Mucosa of descending colon (tissue), 3 donors: ENCODE measurements at regions not wholly inside any gene's neighbourhood (a gene's known extent, or its start where the extent isn't known, plus 50 kb on each side); places are given as distances from the start of the nearest gene placed in this dataset.
A peak's percentile ranks its signal among the peaks of the same experiment; 100 is the strongest.

Experiments used
- ATAC-seq: fragments of 200-7000 bp; cut with Tn5 transposase; one replicate; pipeline ENCODE4 v1.9.1; 2020; ENCODE audit warnings: mild to moderate bottlenecking, moderate library complexity
- DNase-seq, 3 donors: peaks; one replicate each; pipeline ENCODE4 v3.0.0-alpha.2; 2020
- H3K36me3 ChIP-seq: fragments of 200-600 bp; one replicate; pipeline ENCODE4 v1.8.0; 2021; ENCODE audit warnings: low read depth, mild to moderate bottlenecking
- H3K4me1 ChIP-seq: fragments of 200-600 bp; one replicate; pipeline ENCODE4 v1.8.0; 2021; ENCODE audit warnings: low read depth, mild to moderate bottlenecking
- H3K4me3 ChIP-seq: fragments of 200-600 bp; one replicate; pipeline ENCODE4 v1.8.0; 2021; ENCODE audit warnings: mild to moderate bottlenecking
- H3K9me3 ChIP-seq: fragments of 200-600 bp; one replicate; pipeline ENCODE4 v1.8.0; 2021; ENCODE audit warnings: mild to moderate bottlenecking
- intact Hi-C, 2 donors: fragments of 100-400 bp; cut with DNase I in 1 of 2; cut with micrococcal nuclease in 1 of 2; formaldehyde crosslinking; loops; one replicate each; pipeline versions ENCODE4 v1.11.0 to v1.11.1; 2022; cut with DNase I, micrococcal nuclease
- TF ChIP-seq, protein P1 (sequence below): fragments of 200-600 bp; IDR thresholded peaks from one replicate; pipeline ENCODE4 v1.8.0; 2022; ENCODE audit warnings: antibody characterized with exemption, mild to moderate bottlenecking
- donor health status: DM: no; HTN: no; CAD: no; lungs with moderate emphysema.
- donor health status: DM: no; HTN: no; CAD: no.
- donor health status: DM: no; HTN: yes; CAD: no.

DNA sequence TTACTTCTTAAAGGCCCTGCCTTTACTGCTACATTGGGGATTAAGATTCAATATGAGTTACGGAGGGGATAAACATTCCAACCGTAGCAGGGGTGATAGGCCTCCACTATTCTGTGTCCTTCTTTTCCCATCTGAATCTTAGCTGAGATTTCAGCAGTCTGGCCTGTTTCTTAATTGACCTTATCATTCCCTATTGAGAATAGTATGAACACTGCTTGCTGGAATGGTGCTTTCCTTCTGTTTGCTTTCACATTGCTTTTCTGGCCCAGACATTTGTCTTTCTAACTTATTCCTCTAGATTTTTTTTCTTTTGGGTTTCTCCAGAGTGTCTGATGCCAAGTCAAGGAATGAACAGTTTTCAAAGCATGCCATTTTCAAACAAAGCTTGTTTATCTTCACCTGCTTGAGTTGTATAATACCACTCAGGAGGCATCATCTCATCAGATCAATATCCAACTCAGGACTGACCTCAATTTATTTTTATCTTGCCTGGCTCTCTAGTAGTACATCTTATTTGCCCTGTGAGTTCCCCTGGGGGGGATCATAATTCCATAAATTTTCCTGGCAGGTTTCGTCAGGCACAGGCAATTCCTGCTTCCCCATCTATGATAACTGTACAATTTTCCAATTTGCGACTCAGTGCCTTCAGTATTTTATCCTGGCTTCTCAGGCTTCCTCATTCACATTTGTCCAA, 161.1 kb upstream of the STT3B start:
- no peak for ATAC-seq
- peaks cover 6% of the 10 kb centered on the region for H3K4me1 ChIP-seq
- no peaks in the 10 kb centered on the region for H3K9me3 ChIP-seq
- no peak overlapping the region for H3K4me3 ChIP-seq
- TF ChIP-seq, protein P1, sequence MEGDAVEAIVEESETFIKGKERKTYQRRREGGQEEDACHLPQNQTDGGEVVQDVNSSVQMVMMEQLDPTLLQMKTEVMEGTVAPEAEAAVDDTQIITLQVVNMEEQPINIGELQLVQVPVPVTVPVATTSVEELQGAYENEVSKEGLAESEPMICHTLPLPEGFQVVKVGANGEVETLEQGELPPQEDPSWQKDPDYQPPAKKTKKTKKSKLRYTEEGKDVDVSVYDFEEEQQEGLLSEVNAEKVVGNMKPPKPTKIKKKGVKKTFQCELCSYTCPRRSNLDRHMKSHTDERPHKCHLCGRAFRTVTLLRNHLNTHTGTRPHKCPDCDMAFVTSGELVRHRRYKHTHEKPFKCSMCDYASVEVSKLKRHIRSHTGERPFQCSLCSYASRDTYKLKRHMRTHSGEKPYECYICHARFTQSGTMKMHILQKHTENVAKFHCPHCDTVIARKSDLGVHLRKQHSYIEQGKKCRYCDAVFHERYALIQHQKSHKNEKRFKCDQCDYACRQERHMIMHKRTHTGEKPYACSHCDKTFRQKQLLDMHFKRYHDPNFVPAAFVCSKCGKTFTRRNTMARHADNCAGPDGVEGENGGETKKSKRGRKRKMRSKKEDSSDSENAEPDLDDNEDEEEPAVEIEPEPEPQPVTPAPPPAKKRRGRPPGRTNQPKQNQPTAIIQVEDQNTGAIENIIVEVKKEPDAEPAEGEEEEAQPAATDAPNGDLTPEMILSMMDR = no peak
- H3K36me3 ChIP-seq = no peaks in the 10 kb centered on the region
- intact Hi-C loops = no loop called here
- DNase-seq = no peak

DNA sequence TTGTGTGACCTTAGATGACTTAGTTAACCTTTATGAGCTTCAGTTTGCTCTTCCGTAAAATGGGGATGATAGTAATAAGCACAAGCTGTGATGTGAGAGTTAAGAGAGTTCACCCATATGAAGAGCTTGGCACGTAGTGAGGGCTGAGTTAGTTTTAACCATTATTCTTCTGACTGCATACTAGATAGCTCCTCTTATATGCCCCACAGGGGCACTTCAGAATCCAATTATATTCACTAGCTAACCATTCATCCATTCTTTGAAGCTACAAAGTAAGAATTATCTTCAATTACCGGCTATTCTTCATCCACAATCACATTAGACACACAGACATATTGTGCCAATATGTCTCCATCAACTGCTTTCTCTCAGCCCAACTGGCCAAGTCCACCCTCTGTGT, 159.0 kb upstream of the STT3B start:
- ATAC-seq (no peak), DNase-seq (no peak)
- intact Hi-C loops = no loop called here
- Histone ChIP-seq H3K9me3 (no peaks in the 10 kb centered on the region), H3K36me3 (no peaks in the 10 kb centered on the region), H3K4me3 (no peak overlapping the region), H3K4me1 (peaks cover 6% of the 10 kb centered on the region)
- TF ChIP-seq, protein P1 = no peak

DNA sequence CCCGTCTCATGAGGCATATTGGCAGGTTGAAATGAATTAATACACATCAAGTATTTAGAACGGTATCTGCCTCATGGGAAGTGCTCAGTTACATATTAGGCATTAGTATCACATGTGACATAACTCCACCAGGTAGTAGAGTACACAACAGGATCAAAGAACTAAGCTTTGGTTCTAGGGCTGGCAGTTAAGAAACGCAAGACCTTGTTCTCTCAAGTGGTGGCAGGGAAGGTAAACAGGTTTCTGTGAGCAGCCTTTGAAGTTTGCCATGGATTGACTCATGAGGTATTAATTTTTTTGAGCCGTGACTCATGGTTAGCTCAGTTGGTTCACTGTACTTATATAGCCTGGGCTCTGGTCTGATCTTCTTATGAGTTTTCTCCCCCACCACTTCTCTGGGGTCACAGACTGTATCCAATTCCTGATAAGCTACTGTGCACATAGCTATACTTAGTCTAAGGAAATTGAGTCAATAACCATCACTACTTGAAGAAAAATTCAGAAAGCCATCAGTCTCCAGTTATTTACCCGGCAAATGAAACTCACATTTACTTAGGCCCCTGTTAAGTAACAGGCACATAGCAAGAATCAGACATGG, 155.6 kb upstream of the STT3B start:
- H3K4me1 ChIP-seq = no peaks in the 10 kb centered on the region
- peak; percentile 74 for ATAC-seq
- H3K36me3 ChIP-seq = no peaks in the 10 kb centered on the region
- no peak for DNase-seq
- H3K4me3 ChIP-seq = no peak overlapping the region
- TF ChIP-seq, protein P1 = no peak
- no peaks in the 10 kb centered on the region for H3K9me3 ChIP-seq
- intact Hi-C loops = no loop called here

DNA sequence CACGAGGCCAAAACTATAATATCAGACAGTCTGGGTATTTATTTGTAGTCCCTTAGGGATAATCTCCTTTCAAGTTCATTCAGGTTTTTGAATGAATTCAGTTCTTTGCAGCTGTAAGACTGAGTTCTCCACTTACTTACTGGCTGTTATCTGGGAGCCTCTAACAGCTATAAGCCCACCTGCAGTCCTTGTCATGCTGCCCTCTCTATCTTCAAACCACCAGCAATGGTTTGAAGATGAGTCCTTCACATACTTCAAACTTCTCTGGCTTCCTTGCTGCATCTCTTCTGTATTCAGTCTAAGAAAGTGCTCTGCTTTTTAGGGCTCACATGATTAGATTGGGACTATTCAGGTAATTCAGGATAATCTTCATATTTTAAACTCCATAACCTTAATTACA, 154.5 kb upstream of the STT3B start:
- DNase-seq (no peak), ATAC-seq (no peak)
- TF ChIP-seq, protein P1 = no peak
- no peaks in the 10 kb centered on the region for H3K9me3 ChIP-seq
- intact Hi-C loops = no loop called here
- no peak overlapping the region for H3K4me3 ChIP-seq
- no peaks in the 10 kb centered on the region for H3K4me1 ChIP-seq
- no peaks in the 10 kb centered on the region for H3K36me3 ChIP-seq

DNA sequence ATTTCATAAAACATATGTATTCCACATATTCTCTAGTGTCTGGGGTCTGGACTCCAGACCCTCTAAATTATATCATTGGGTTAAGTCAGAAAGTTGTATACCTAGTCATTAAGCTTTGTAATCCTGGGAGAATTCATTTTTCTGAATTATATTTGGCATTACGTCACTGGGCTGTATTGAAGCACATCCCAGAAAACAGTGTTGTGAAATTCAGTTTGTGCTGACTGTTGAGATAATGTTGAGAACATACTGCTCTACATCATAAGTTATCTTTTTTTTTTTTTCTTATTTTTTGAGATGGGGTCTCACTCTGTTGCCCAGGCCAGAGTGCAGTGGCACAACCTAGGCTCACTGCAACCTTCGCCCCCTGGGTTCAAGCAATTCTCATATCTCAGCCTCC, 153.1 kb upstream of the STT3B start:
- intact Hi-C loops = no loop called here
- Histone ChIP-seq H3K4me1 (no peaks in the 10 kb centered on the region), H3K4me3 (no peak overlapping the region), H3K9me3 (no peaks in the 10 kb centered on the region), H3K36me3 (no peaks in the 10 kb centered on the region)
- DNase-seq (no peak), ATAC-seq (no peak)
- TF ChIP-seq, protein P1 = no peak
